RPMI8226 (cell line): ENCODE measurements at regions not wholly inside any gene's neighbourhood (a gene's known extent, or its start where the extent isn't known, plus 50 kb on each side); places are given as distances from the start of the nearest gene placed in this dataset.
"Not testable (repeated sequence)": the region's sequence is repeated elsewhere in the genome, so short reads cannot be mapped to it uniquely, and the experiment has no call there.

Experiments
- DNase-seq: peaks from one replicate; pipeline ENCODE4 v3.0.0-alpha.2; 2015

DNA sequence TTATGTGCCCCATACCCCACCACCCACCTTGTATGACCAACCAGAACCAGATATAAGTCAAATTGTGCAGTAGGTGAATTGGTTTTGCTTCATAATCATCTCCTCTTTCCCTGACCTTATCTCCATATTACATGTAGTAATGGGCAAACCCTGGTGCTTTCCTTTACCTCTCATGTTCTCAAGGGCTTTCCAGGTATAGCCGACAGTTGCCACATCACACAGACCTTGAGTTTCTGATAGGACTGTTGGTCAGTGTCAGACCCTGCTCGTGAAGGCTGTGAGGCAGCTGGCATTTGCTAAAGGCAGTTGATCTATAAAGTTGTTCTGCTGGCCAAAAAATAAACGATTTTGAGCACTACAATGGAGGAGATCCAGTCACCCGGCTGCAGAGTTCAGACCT is 145.9 kb downstream of the ALX1 start:
- no peak for DNase-seq

- DNase-seq, result not testable (repeated sequence)
Observed at GRCh38 chr12:85433148-85433547, 153.1 kb downstream of the ALX1 start.

DNA sequence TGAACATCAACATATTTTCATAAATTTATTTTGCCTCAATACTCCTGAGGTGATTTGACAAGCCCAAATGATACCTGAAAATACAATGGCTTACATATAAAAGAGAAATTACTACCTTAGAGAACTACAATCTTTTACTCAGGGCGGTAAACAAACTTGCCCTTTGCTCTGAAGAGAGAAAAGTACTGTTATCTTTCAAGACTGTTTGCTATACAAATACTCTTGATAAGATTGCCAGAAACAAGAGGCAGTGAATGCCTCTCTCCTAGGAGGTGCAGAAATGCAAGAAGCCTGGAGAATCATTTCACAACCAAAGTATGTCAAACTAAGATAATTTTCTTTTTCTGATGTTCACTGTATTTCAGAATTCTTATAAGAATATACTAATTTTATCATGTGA is 160.3 kb downstream of the ALX1 start:
- no peak for DNase-seq

DNA sequence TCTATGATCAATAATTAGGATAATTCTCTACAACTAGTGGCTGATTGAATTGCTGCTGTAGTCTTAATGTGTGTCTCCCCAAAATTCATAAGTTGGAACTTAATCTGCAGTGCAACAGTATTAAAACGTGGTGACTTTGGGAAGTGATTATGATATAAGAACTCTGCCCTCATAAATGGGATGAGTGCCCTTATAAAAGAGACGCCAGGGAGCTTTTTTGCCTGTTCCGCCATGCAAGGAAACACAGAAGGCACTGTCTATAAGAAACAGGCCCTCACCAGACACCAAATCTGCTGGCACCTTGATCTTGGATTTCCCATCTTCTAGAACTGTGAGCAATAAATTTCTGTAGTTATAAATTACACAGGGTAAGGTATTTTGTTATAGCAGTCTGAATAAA is 161.0 kb downstream of the ALX1 start:
- no peak for DNase-seq

DNA sequence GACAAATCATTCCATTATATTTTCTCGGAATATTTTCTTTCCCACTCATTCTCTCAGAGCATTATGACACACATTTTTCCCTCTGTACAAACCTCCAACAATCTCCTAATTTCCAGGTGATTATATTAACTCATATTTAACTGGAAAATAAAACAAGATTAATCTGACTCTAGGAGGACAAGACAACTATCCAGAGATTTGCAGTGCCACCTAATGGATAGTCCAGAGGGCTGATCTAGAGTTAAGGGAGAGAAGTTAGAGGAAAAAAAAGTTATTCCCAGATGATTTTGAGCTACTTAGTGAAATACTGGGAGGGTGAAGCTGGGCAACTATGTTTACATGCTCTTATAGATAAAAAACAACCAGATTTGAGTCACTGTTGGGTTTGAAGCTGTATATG is 161.7 kb downstream of the ALX1 start:
- DNase-seq, result no peak

DNA sequence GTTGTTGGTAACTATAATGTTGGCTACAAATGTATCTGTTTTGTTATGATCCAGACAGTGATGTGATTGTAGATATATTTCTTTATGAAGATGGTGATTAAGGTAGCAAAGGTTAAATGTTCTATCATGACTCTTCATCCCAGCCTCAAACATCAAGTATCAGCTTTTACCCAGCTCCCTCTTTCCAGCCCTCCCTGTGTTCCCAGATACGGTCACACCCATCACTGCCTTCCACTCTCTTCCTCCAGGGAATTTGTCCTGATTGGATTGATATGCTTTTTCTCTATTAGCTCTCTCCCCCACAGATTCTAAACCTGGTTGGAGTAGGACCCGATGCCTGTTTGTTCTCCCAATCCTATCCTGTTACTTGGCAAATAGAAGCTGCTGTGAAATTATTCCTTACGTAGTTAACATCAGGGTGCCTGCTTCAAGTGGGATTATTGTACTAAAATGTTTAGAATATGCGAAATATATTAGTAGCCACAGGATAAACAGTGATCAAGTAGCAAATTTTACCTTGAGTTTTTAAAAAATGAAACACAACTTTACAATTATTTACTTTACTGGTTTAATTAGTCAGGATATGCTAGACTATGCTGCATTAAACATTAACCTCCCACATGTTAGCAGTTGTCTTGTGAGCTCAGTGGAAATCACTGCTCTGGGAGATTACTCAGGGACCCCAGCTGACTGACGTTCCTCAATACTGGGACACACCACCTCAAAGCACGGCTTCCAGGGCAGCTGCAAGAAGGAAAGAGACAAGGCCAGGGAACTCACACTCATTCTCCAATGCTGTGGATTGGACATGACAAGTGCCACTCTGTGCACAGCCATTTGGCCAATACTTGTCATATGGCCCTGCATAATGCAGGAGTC is 165.3 kb downstream of the ALX1 start:
- DNase-seq, result no peak

GRCh38 chr12:85448031-85448430 is 168.0 kb downstream of the ALX1 start:
- no peak for DNase-seq

- DNase-seq, result peak; percentile 33
Observed at GRCh38 chr12:85448548-85449139, 168.6 kb downstream of the ALX1 start.

- no peak for DNase-seq
Observed at GRCh38 chr12:85457016-85457415, 177.0 kb downstream of the ALX1 start.

GRCh38 chr12:85461127-85461526 is 181.1 kb downstream of the ALX1 start:
- DNase-seq, result no peak

GRCh38 chr12:85462888-85463287 is 182.9 kb downstream of the ALX1 start:
- no peak for DNase-seq

DNA sequence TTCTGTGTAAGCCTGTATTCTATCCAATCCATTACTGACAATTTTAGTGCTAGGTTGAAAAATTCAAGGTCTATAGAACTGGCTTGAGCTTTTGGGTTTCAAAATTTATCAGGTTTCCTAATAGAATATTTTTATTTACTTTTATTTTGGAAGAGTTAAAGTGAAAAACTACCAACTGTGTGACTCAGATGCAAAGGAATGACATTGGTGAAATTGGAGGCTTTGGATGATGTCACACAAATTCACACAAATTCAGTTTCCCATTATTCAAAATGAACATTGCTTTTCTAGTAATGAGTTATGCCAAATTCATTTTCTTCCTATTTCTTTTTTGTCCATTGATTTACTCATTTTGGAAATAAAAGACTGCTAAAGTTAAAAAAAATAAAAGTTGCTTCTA is 186.9 kb downstream of the ALX1 start:
- no peak for DNase-seq

DNA sequence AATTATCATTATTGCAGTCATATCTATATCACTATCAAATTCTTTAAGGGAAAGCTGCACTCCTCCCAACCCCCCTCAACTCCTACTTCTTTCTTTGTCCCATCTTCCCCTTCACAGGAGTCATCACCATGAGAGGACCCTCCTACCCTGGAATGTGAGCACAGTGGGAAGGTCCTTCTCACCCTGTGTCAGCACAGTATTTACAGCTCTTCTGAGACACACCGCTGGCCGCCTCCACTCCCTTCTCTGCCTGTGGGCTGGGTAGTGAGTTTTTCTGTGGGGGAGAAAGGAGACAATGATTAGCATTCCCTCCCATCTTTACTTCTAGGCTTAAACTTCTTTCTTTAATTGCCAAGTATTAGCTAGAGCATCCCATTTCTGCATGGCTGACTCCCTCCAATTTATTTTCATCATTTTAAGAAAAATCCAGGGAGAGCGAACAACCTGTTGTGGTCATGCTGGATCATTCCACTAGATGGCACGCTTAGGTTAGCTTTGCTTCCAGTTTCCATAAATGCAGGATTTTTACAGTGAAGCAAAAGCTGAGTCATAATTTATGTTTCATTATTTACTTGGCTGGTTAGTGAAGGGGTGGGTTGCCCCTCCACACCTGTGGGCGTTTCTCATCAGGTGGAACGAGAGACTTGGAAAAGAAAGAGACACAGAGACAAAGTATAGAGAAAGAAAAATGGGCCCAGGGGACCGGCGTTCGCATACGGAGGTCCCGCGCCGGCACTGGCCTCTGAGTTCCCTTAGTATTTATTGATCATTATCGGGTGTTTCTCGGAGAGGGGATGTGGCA is 188.5 kb downstream of the ALX1 start:
- peak; percentile 44 for DNase-seq

- not testable (repeated sequence) for DNase-seq
Observed at GRCh38 chr12:85469158-85470086, 189.4 kb downstream of the ALX1 start.

DNA sequence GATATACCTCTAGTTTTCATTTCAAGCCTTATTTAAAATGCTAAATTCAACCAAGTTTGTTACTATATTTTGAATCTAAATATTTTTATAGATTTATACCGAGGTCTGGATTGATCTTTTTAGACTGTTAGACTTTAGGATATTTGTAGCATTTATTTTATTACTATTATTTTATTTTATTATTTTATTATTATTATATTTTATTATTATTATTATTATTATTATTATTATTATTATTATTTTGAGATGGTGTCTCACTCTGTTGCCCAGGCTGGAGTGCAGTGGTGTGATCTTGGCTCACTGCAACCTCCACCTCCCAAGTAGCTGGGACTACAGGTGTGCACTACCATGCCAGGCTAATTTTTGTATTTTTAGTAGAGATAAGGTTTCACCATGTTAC is 195.3 kb downstream of the ALX1 start:
- not testable (repeated sequence) for DNase-seq

- no peak for DNase-seq
Observed at GRCh38 chr12:85476756-85477155, 196.7 kb downstream of the ALX1 start.

DNA sequence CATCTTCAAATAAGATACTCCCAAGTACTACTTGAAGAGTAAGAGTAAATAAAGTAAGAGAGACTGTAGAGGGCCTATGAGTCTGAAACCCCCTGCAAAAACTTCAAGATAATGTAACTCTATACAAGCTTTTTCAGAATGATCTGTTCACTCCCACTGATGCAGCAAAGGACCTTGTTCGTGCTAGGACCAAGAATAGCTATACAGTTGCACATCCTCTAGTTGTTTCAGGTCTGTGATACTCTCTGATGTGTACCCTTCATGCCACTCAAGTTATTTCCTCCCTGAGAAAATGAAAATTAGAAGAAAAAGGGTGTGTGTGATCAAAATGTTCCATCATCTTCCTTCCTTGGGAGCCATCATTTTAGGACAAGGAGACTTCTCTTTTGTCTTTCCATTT is 204.4 kb downstream of the ALX1 start:
- DNase-seq, result no peak

DNA sequence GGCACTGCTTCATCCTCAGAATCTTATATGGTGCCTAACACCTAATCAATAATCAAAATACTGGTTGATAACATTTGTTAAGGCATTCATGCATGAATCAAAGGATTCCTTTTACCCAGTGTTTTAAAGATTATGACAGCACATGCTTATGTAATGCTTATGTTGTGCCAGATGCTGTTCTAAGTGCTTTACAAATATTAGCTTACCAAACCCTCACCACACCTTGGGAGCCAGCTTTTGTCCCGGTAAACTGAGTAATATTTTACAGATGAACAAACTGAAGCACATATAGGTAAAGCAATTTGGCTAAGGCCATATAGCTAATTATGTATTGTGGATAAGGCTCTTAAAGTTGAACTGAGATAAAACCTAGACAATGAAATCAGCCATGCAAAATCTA is 209.2 kb downstream of the ALX1 start:
- DNase-seq, result no peak

DNA sequence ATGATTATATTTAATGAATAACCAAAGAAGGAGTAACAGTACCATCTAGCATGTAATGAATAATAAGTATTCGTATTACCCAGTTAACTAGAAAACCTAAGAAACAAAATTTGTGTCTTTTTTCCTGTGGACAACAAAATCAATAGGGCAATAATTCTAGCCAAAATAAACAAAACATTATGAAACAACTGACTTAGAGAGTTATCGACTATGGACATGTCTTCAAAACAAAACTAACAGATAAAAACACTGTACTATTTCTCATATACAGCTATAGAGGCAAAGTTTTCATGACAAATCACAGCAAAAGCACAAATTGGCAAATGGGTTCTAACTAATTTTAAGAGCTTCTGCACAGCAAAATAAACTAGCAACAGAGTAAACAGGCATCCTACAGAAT is 224.1 kb downstream of the ALX1 start:
- no peak for DNase-seq

DNA sequence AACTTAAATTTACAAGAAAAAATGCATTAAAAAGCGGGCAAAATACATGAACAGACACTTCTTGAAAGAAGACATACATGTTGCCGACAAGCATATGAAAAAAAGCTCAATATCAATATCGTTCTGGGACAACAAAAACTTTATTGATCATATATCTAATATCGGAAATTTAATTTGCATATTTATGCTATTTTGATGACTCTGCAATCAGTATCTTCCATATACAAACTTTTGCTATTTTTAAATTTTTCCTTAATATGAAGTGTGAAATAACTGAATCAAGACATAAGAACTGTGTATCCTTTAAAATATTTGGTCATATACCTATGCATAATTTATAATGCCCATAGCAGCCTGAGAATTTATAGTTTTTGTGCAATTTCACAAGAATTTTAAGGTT is 224.6 kb downstream of the ALX1 start:
- no peak for DNase-seq

- no peak for DNase-seq
Observed at GRCh38 chr12:85507456-85507855, 227.4 kb downstream of the ALX1 start.

- no peak for DNase-seq
Observed at GRCh38 chr12:85509081-85509856, 229.2 kb downstream of the ALX1 start.
